Hepatocyte (in vitro differentiated cells): ENCODE measurements at regions not wholly inside any gene's neighbourhood (a gene's known extent, or its start where the extent isn't known, plus 50 kb on each side); places are given as distances from the start of the nearest gene placed in this dataset.

Source experiments
- EZH2 ChIP-seq: fragments of 200-600 bp; sonication (generic); IDR thresholded peaks from 2 replicates; pipeline ENCODE4 v1.6.1; 2016; ENCODE audit warnings: antibody characterized with exemption, mild to moderate bottlenecking, borderline replicate concordance
- EZH2phosphoT487 ChIP-seq: fragments of 200-600 bp; sonication (generic); IDR thresholded peaks from one replicate; pipeline ENCODE4 v1.6.1; 2018; ENCODE audit warnings: antibody characterized with exemption, mild to moderate bottlenecking, low read depth, moderate library complexity; ENCODE audit not compliant: unreplicated experiment, severe bottlenecking
- TF ChIP-seq, protein P1 (sequence below): fragments of 200-600 bp; sonication (generic); IDR thresholded peaks from 2 replicates; pipeline ENCODE4 v1.5.1; 2016; ENCODE audit warnings: antibody characterized with exemption, mild to moderate bottlenecking; ENCODE audit not compliant: poor library complexity

DNA sequence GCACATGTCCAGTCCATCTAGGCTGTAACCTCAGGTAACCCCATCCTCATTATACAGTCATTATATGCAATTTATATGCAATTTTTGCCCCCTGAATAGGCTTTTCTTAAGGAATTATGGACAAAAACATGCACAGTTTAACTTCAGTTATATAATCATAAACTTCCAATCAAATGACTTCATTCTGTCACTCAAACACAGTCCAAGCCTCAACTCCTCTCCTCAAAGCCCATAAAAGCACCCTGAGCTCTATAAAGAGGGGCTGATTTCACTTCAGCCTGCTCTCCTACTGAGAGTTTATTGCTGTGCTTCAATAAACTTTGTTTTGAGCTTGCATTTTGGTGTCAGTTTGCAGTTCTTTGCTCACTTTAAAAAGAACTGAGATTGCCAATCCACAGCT is 1805.5 kb downstream of the BRINP3 start:
- TF ChIP-seq EZH2phosphoT487 (no peak), EZH2 (no peak)
- TF ChIP-seq, protein P1, sequence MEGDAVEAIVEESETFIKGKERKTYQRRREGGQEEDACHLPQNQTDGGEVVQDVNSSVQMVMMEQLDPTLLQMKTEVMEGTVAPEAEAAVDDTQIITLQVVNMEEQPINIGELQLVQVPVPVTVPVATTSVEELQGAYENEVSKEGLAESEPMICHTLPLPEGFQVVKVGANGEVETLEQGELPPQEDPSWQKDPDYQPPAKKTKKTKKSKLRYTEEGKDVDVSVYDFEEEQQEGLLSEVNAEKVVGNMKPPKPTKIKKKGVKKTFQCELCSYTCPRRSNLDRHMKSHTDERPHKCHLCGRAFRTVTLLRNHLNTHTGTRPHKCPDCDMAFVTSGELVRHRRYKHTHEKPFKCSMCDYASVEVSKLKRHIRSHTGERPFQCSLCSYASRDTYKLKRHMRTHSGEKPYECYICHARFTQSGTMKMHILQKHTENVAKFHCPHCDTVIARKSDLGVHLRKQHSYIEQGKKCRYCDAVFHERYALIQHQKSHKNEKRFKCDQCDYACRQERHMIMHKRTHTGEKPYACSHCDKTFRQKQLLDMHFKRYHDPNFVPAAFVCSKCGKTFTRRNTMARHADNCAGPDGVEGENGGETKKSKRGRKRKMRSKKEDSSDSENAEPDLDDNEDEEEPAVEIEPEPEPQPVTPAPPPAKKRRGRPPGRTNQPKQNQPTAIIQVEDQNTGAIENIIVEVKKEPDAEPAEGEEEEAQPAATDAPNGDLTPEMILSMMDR = no peak
